GM12891 (cell line): ENCODE measurements at regions not wholly inside any gene's neighbourhood (a gene's known extent, or its start where the extent isn't known, plus 50 kb on each side); places are given as distances from the start of the nearest gene placed in this dataset.

Experiments
- DNase-seq: peaks from one replicate; pipeline ENCODE4 v3.0.0; 2011; ENCODE audit warnings: low spot score; ENCODE audit not compliant: insufficient read length
- FAIRE-seq: peaks from 2 replicates; lab custom pipeline; 2011; peaks lifted over from hg19 to GRCh38; lab: Jason Lieb, UNC
- PAX5 ChIP-seq: IDR thresholded peaks from 2 replicates; pipeline ENCODE4 v1.6.1; 2011; ENCODE audit warnings: low read length, moderate library complexity, mild to moderate bottlenecking; ENCODE audit not compliant: insufficient read depth, severe bottlenecking
- POLR2A ChIP-seq: IDR thresholded peaks from 2 replicates; pipeline ENCODE4 v1.6.1; 2011; ENCODE audit warnings: low read depth, low read length, control low read depth
- POLR2AphosphoS5 ChIP-seq: IDR thresholded peaks from 2 replicates; pipeline ENCODE4 v1.6.1; 2011; ENCODE audit warnings: low read depth, low read length, control low read depth
- POU2F2 ChIP-seq: IDR thresholded peaks from 2 replicates; pipeline ENCODE4 v1.6.1; 2011; ENCODE audit warnings: low read depth, mild to moderate bottlenecking, control low read depth, low read length, moderate library complexity
- SPI1 ChIP-seq: IDR thresholded peaks from 2 replicates; pipeline ENCODE4 v1.6.1; 2011; ENCODE audit warnings: low read depth, low read length, control low read depth
- TAF1 ChIP-seq: IDR thresholded peaks from 2 replicates; pipeline ENCODE4 v1.6.1; 2011; ENCODE audit warnings: low read depth, low read length, control low read depth

- FAIRE-seq (no peak), DNase-seq (no peak)
- TF ChIP-seq POU2F2: no peak
- no peak for TF ChIP-seq POLR2AphosphoS5
- TF ChIP-seq POLR2A: no peak
- TF ChIP-seq TAF1: no peak
- no peak for TF ChIP-seq PAX5
- no peak for TF ChIP-seq SPI1
Measured at GRCh38 chr5:164608507-164608906, 1103.1 kb downstream of the MAT2B start.

GRCh38 chr5:164610374-164610773 is 1105.0 kb downstream of the MAT2B start:
- no peak for DNase-seq
- no peak for FAIRE-seq
- TF ChIP-seq PAX5: no peak
- TF ChIP-seq POU2F2: no peak
- no peak for TF ChIP-seq SPI1
- TF ChIP-seq POLR2A: no peak
- no peak for TF ChIP-seq TAF1
- TF ChIP-seq POLR2AphosphoS5: no peak

- DNase-seq (no peak), FAIRE-seq (no peak)
- no peak for TF ChIP-seq PAX5
- no peak for TF ChIP-seq SPI1
- no peak for TF ChIP-seq POLR2AphosphoS5
Measured at GRCh38 chr5:164614707-164615106, 1109.3 kb downstream of the MAT2B start.

- FAIRE-seq: no peak
- no peak for DNase-seq
Measured at GRCh38 chr5:164617290-164617689, 1111.9 kb downstream of the MAT2B start.

GRCh38 chr5:164627021-164627420 is 1121.6 kb downstream of the MAT2B start:
- no peak for FAIRE-seq
- DNase-seq: no peak
- TF ChIP-seq POLR2A (no peak), POU2F2 (no peak), SPI1 (no peak), PAX5 (no peak), POLR2AphosphoS5 (no peak), TAF1 (no peak)

More at GRCh38 chr5:164617290-164617689, 1111.9 kb downstream of the MAT2B start:
- TF ChIP-seq TAF1 (no peak), SPI1 (no peak), POLR2AphosphoS5 (no peak)

GRCh38 chr5:164636456-164636855 is 1131.0 kb downstream of the MAT2B start:
- FAIRE-seq: no peak
- no peak for DNase-seq
- no peak for TF ChIP-seq TAF1
- no peak for TF ChIP-seq POU2F2
- TF ChIP-seq POLR2A: no peak
- no peak for TF ChIP-seq PAX5
- TF ChIP-seq POLR2AphosphoS5: no peak
- no peak for TF ChIP-seq SPI1

- TF ChIP-seq POLR2AphosphoS5 (no peak), POLR2A (no peak)
- FAIRE-seq (no peak), DNase-seq (no peak)
Measured at GRCh38 chr5:164637931-164638521, 1132.6 kb downstream of the MAT2B start.

GRCh38 chr5:164649266-164649665 is 1143.8 kb downstream of the MAT2B start:
- no peak for DNase-seq
- no peak for FAIRE-seq
- no peak for TF ChIP-seq POU2F2
- TF ChIP-seq POLR2AphosphoS5: no peak
- no peak for TF ChIP-seq SPI1
- TF ChIP-seq TAF1: no peak
- TF ChIP-seq POLR2A: no peak
- no peak for TF ChIP-seq PAX5

- no peak for TF ChIP-seq TAF1
- no peak for DNase-seq
- no peak for FAIRE-seq
Measured at GRCh38 chr5:164650427-164650826, 1145.0 kb downstream of the MAT2B start.

GRCh38 chr5:164651546-164652275 is 1146.3 kb downstream of the MAT2B start:
- FAIRE-seq: no peak
- TF ChIP-seq PAX5 (no peak), POU2F2 (no peak), POLR2AphosphoS5 (no peak), TAF1 (no peak), SPI1 (no peak), POLR2A (no peak)
- no peak for DNase-seq
